ENCODE measurements at regions not wholly inside any gene's neighbourhood (a gene's known extent, or its start where the extent isn't known, plus 50 kb on each side); places are given as distances from the start of the nearest gene placed in this dataset.

DNA sequence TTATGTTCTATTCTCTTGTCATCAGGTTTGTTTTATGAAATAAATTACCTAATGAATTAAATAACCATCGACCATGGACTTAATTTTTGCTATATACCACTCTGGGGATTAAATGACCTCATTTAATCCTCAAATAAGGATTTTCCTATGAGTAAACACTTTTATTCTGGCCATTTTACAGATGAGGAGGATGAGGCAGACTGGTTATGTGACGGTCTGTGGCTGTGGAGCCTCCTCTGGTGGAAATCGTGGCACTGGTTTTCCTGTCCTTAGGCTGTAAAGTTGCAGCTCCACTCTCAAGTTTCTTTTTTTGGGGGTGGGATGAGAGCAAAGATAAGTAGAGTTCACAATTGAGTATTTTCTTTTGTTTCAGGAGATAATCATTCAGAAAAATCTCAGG lies 105.2 kb downstream of the XCL2 start:
- no peak for DNase-seq
- TF ChIP-seq, protein P1, sequence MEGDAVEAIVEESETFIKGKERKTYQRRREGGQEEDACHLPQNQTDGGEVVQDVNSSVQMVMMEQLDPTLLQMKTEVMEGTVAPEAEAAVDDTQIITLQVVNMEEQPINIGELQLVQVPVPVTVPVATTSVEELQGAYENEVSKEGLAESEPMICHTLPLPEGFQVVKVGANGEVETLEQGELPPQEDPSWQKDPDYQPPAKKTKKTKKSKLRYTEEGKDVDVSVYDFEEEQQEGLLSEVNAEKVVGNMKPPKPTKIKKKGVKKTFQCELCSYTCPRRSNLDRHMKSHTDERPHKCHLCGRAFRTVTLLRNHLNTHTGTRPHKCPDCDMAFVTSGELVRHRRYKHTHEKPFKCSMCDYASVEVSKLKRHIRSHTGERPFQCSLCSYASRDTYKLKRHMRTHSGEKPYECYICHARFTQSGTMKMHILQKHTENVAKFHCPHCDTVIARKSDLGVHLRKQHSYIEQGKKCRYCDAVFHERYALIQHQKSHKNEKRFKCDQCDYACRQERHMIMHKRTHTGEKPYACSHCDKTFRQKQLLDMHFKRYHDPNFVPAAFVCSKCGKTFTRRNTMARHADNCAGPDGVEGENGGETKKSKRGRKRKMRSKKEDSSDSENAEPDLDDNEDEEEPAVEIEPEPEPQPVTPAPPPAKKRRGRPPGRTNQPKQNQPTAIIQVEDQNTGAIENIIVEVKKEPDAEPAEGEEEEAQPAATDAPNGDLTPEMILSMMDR (IDR thresholded peaks at IDR 0.05): no peak
- intact Hi-C loops (cut with DNase I): loop anchor here (10.0 kb wide), 1 partner anchor 94 kb away; no protein-coding TSS in a partner anchor
- no peaks in the 10 kb centered on the region for H3K9me3 ChIP-seq
- peaks cover 3% of the 10 kb centered on the region for H3K4me1 ChIP-seq
- no peak for ATAC-seq
- no peaks in the 10 kb centered on the region for H3K27me3 ChIP-seq
- no peak overlapping the region for H3K27ac ChIP-seq
- no peak overlapping the region for H3K4me3 ChIP-seq
- no peaks in the 10 kb centered on the region for H3K36me3 ChIP-seq

DNA sequence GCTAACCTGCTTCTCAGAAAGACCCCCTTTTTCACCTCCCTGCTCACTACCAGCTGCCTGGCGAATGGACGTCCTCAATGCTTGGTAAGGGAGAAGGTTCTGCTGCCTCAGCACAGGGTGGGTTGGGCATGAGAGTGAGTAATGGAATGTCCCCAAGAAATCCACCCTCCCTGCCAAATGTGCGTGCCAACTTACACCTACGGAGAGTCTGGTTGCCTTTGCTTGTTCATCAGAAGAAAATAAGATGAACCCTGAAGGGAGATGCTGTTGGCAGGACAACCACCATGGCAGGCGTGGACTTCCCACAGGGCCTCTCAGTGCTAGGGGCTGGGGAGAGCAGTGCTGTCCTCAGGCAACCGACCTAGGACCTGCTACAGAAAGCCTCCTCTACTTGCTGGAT lies 106.0 kb downstream of the XCL2 start:
- H3K4me1 ChIP-seq: peaks cover 3% of the 10 kb centered on the region

DNA sequence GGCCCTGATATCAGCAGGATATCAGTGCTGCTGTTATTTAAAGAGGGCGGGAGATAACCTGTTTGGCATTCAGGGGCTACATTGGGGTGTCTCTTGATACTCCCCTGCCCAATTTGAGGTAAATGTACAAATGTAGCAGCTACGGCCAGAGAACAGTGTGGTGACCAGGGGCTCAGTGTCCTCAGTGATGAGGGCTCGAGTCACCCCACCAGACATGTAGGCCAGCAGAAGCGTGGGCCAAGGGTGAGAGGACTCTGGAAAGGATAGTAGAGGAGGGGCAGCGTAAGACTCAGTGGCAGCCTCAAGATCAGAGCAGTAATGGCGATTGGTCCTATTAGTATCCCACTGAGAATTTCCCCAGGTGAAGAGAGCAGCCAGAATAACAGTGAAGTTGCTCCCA lies 108.4 kb downstream of the XCL2 start:
- DNase-seq: no peak
- no peaks in the 10 kb centered on the region for H3K9me3 ChIP-seq
- H3K4me1 ChIP-seq: peaks cover 3% of the 10 kb centered on the region
- no peak overlapping the region for H3K27ac ChIP-seq
- ATAC-seq: no peak
- intact Hi-C loops (cut with DNase I): loop anchor here (10.0 kb wide), 1 partner anchor 91 kb away; no protein-coding TSS in a partner anchor
- no peak overlapping the region for H3K4me3 ChIP-seq
- TF ChIP-seq, protein P1 (IDR thresholded peaks at IDR 0.05): no peak
- H3K27me3 ChIP-seq: no peaks in the 10 kb centered on the region
- H3K36me3 ChIP-seq: no peaks in the 10 kb centered on the region

More for the DNA sequence above, 106.0 kb downstream of the XCL2 start:
- Histone ChIP-seq H3K9me3 (no peaks in the 10 kb centered on the region), H3K36me3 (no peaks in the 10 kb centered on the region), H3K4me3 (no peak overlapping the region), H3K27me3 (no peaks in the 10 kb centered on the region), H3K27ac (no peak overlapping the region)
- DNase-seq (no peak), ATAC-seq (no peak)
- intact Hi-C loops (cut with DNase I): loop anchor here (10.0 kb wide), 1 partner anchor 93 kb away; no protein-coding TSS in a partner anchor
- TF ChIP-seq, protein P1 (IDR thresholded peaks at IDR 0.05): no peak

DNA sequence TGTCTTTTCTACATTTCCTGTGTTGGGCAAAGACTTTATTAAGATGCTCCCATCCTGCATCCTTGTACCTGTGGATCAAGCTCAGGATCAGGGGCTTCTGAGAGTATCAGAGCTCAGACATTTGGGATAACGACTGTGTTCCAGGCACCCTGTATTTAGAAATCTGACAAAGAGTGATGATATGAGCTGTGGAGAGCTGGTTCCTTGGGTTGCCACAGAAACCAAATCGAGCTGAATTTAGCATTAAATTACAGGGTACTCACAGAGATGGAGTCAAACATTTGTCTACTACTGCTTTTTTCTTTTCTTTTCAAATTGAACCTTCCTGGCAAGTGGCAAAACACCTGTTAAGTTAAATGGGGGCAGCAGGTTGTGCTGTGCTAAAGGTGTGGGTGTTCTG lies 110.6 kb downstream of the XCL2 start:
- TF ChIP-seq, protein P1 (IDR thresholded peaks at IDR 0.05): no peak
- intact Hi-C loops (cut with DNase I): loop anchor here (10.0 kb wide), 1 partner anchor 88 kb away; no protein-coding TSS in a partner anchor
- no peak overlapping the region for H3K27ac ChIP-seq
- DNase-seq: no peak
- no peaks in the 10 kb centered on the region for H3K4me1 ChIP-seq
- no peaks in the 10 kb centered on the region for H3K36me3 ChIP-seq
- no peak for ATAC-seq
- H3K9me3 ChIP-seq: no peaks in the 10 kb centered on the region
- H3K4me3 ChIP-seq: no peak overlapping the region
- H3K27me3 ChIP-seq: no peaks in the 10 kb centered on the region

DNA sequence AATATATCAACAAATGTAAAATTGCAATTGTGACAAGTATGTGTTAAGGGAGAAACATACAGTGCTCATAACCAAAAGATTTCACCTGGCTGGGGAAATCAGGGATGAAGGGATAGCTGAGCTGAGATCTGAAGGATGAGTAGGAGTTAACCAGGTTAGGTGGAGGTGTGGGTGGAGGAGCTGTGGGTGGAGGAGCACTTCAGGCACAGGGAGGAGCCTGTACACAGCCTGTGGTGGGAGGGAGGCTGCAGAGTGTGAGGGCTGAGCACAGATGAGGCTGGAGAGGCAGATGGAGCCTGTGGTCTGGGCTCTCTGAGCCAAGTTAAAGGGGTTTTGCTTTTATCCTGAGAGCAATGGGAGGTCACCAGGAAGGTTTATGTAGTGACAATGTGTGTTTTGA lies 111.9 kb downstream of the XCL2 start:
- ATAC-seq (no peak), DNase-seq (no peak)
- Histone ChIP-seq H3K36me3 (no peaks in the 10 kb centered on the region), H3K27ac (no peak overlapping the region), H3K27me3 (no peaks in the 10 kb centered on the region), H3K9me3 (no peaks in the 10 kb centered on the region), H3K4me1 (peaks cover 8% of the 10 kb centered on the region), H3K4me3 (no peak overlapping the region)
- TF ChIP-seq, protein P1 (IDR thresholded peaks at IDR 0.05): no peak
- intact Hi-C loops (cut with DNase I): loop anchor here (10.0 kb wide), 1 partner anchor 87 kb away; no protein-coding TSS in a partner anchor

DNA sequence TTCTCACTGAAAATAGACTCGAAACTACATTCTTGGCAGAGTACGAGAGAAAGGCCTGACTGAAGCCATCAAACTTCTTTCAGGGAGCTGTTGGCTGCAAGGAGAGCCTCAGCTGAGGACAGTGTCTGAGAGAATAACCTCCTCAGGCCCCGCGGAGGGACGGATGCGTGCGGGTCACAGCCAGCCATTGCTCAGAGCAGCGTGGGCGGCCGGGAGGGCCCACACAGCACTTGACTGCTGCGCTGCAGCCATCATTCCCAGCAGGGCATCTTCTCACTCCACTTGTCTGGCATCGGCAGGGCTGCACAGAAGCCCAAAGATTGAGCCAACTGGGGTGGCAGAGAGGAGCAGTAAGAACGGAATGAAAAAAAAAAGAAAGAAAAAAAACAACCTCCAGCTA lies 113.5 kb downstream of the XCL2 start:
- intact Hi-C loops (cut with DNase I): loop anchor here (10.0 kb wide), 1 partner anchor 86 kb away; no protein-coding TSS in a partner anchor
- Histone ChIP-seq H3K27me3 (no peaks in the 10 kb centered on the region), H3K4me3 (no peak overlapping the region), H3K4me1 (peaks cover 8% of the 10 kb centered on the region), H3K27ac (no peak overlapping the region), H3K36me3 (no peaks in the 10 kb centered on the region), H3K9me3 (no peaks in the 10 kb centered on the region)
- DNase-seq: no peak
- TF ChIP-seq, protein P1 (IDR thresholded peaks at IDR 0.05): no peak
- ATAC-seq: no peak
